ENCODE measurements at regions not wholly inside any gene's neighbourhood (a gene's known extent, or its start where the extent isn't known, plus 50 kb on each side); places are given as distances from the start of the nearest gene placed in this dataset.

DNA sequence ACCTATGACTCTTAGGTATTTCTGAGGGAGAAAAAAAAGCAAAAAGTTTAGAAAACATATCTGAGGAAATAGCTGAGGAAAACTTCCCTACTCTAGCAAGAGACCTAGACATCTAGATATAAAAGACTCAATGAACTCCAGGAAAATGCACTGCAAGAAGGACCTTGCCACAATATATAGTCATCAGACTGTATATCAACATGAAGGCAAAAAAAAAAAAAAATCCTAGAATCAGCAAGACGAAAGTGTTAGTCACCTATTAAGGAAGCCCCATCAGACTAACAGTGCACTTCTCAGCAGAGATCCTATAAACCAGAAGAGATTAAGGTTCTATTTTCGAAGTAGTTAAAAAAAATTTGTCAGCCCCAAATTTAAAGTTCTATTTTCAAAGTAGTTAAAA, 166.2 kb downstream of the TMEM38B start:
- Histone ChIP-seq H3K79me2 (no peaks in the 10 kb centered on the region), H3K4me1 (ENCODE audit: insufficient read depth) (no peaks in the 10 kb centered on the region), H2AFZ (no peak overlapping the region), H4K20me1 (ENCODE audit: insufficient read depth, poor library complexity, severe bottlenecking) (no peaks in the 10 kb centered on the region), H3K9me3 (ENCODE audit: low read depth) (no peaks in the 10 kb centered on the region), H3K4me3 (no peak overlapping the region), H3K27me3 (no peaks in the 10 kb centered on the region), H3K9me2 (replicated peaks; ENCODE audit: insufficient read depth) (no peaks in the 10 kb centered on the region), H3K36me3 (replicated peaks; ENCODE audit: insufficient read depth, low read depth) (no peaks in the 10 kb centered on the region), H3K4me2 (no peak overlapping the region), H3K27ac (no peak overlapping the region)
- TF ChIP-seq EZH2phosphoT487 (IDR thresholded peaks at IDR 0.05; ENCODE audit: low read depth, severe bottlenecking, unreplicated experiment) (no peak), CTCF (IDR thresholded peaks at IDR 0.05; ENCODE audit: poor library complexity) (no peak), EZH2 (IDR thresholded peaks at IDR 0.05; ENCODE audit: borderline replicate concordance) (no peak)
- no peak for DNase-seq (ENCODE audit: low spot score)
- 83% methylated on average over 2 of the region's 2 CpGs for WGBS (ENCODE audit: low lambda C conversion rate, missing lambda C conversion rate)

DNA sequence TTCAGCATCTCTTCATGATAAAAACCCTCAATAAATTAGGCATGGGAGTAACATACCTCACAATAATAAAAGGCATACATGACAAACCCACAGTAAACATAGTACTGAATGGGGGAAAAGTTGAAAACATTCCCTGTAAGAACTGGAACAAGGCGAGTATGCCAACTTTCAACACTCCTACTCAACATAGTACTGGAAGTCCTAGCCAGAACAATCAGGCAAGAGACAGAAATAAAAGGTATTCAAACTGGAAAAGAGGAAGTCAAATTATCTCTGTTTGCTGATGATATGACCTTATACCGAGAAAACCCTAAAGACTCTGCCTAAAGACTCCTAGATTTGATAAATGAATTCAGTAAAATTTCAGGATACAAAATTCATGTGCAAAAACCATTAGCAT, 167.6 kb downstream of the TMEM38B start:
- Histone ChIP-seq H3K9me3 (ENCODE audit: low read depth) (no peaks in the 10 kb centered on the region), H3K4me3 (no peak overlapping the region), H3K36me3 (replicated peaks; ENCODE audit: insufficient read depth, low read depth) (no peaks in the 10 kb centered on the region), H3K27me3 (no peaks in the 10 kb centered on the region), H3K9me2 (replicated peaks; ENCODE audit: insufficient read depth) (no peaks in the 10 kb centered on the region), H3K4me1 (ENCODE audit: insufficient read depth) (no peaks in the 10 kb centered on the region), H3K27ac (no peak overlapping the region), H3K79me2 (no peaks in the 10 kb centered on the region), H2AFZ (no peak overlapping the region), H4K20me1 (ENCODE audit: insufficient read depth, poor library complexity, severe bottlenecking) (no peaks in the 10 kb centered on the region), H3K4me2 (no peak overlapping the region)
- TF ChIP-seq CTCF (IDR thresholded peaks at IDR 0.05; ENCODE audit: poor library complexity) = no peak
- no peak for TF ChIP-seq EZH2phosphoT487 (IDR thresholded peaks at IDR 0.05; ENCODE audit: low read depth, severe bottlenecking, unreplicated experiment)
- no peak for TF ChIP-seq EZH2 (IDR thresholded peaks at IDR 0.05; ENCODE audit: borderline replicate concordance)
- no peak for DNase-seq (ENCODE audit: low spot score)
- 83% methylated on average over 2 of the region's 2 CpGs for WGBS (ENCODE audit: low lambda C conversion rate, missing lambda C conversion rate)

- Histone ChIP-seq H3K27me3 (no peaks in the 10 kb centered on the region), H4K20me1 (ENCODE audit: insufficient read depth, poor library complexity, severe bottlenecking) (no peaks in the 10 kb centered on the region), H2AFZ (no peak overlapping the region), H3K27ac (no peak overlapping the region), H3K36me3 (replicated peaks; ENCODE audit: insufficient read depth, low read depth) (no peaks in the 10 kb centered on the region), H3K4me2 (no peak overlapping the region), H3K4me3 (no peak overlapping the region), H3K9me2 (replicated peaks; ENCODE audit: insufficient read depth) (no peaks in the 10 kb centered on the region), H3K9me3 (ENCODE audit: low read depth) (no peaks in the 10 kb centered on the region), H3K4me1 (ENCODE audit: insufficient read depth) (no peaks in the 10 kb centered on the region), H3K79me2 (no peaks in the 10 kb centered on the region)
- DNase-seq (ENCODE audit: low spot score) = no peak
- TF ChIP-seq EZH2 (IDR thresholded peaks at IDR 0.05; ENCODE audit: borderline replicate concordance) (no peak), CTCF (IDR thresholded peaks at IDR 0.05; ENCODE audit: poor library complexity) (no peak), EZH2phosphoT487 (IDR thresholded peaks at IDR 0.05; ENCODE audit: low read depth, severe bottlenecking, unreplicated experiment) (no peak)
- WGBS (ENCODE audit: low lambda C conversion rate, missing lambda C conversion rate) = 76% methylated on average over 6 of the region's 6 CpGs
Measured at GRCh38 chr9:105864248-105864898, 170.0 kb downstream of the TMEM38B start.

Data from hepatocyte (in vitro differentiated cells).